PFSK-1 (cell line): ENCODE measurements at regions not wholly inside any gene's neighbourhood (a gene's known extent, or its start where the extent isn't known, plus 50 kb on each side); places are given as distances from the start of the nearest gene placed in this dataset.

Experiments
- FOXP2 ChIP-seq: optimal IDR thresholded peaks from 2 replicates; pipeline ENCODE3; 2011; ENCODE audit warnings: borderline replicate concordance, control low read depth, inconsistent platforms; ENCODE audit not compliant: insufficient read depth; ENCODE audit errors: extremely low read length, extremely low read depth
- POLR2AphosphoS5 ChIP-seq: IDR thresholded peaks from 2 replicates; pipeline ENCODE4 v1.6.1; 2012; ENCODE audit warnings: low read depth, mild to moderate bottlenecking, control low read depth, low read length, moderate library complexity
- REST ChIP-seq, 2 experiments: IDR thresholded peaks; 2 replicates each; pipeline versions ENCODE4 v1.6.1 to v1.8.0; 2011 to 2012; ENCODE audit warnings: low read depth in 2 of 2, low read length in 2 of 2, control low read depth in 1 of 2, inconsistent platforms in 1 of 2, mild to moderate bottlenecking in 1 of 2, moderate library complexity in 1 of 2; ENCODE audit not compliant: insufficient read depth in 1 of 2
- TAF1 ChIP-seq: IDR thresholded peaks from 2 replicates; pipeline ENCODE4 v1.6.1; 2012; ENCODE audit warnings: low read length, control low read depth, borderline replicate concordance; ENCODE audit not compliant: insufficient read depth

GRCh38 chr3:25165306-25165705 is 262.8 kb upstream of the RARB start:
- TF ChIP-seq POLR2AphosphoS5 = no peak
- TF ChIP-seq TAF1 = no peak
- TF ChIP-seq REST (IDR thresholded peaks at IDR 0.05; ENCODE audit: insufficient read depth in 1 of 2, low read depth in 2 of 2, low read length in 2 of 2) = no peak
- TF ChIP-seq FOXP2 = no peak
